Tibial nerve (tissue), 4 donors: ENCODE measurements at regions not wholly inside any gene's neighbourhood (a gene's known extent, or its start where the extent isn't known, plus 50 kb on each side); places are given as distances from the start of the nearest gene placed in this dataset.

Experiments used
- DNase-seq, 2 donors: peaks; one replicate each; pipeline ENCODE4 v3.0.0-alpha.2; 2019; ENCODE audit warnings: low spot score in 2 of 2
- H3K27ac ChIP-seq, 4 donors: fragments of 200-600 bp; sonication (generic) in 3 of 4; one replicate each; pipeline ENCODE4 v1.5.1; 2017 to 2019; ENCODE audit warnings: mild to moderate bottlenecking in 1 of 4
- H3K27me3 ChIP-seq, 2 donors: fragments of 200-600 bp; sonication (generic) in 1 of 2; one replicate each; pipeline versions ENCODE4 v1.5.1 to v1.6.0; 2017 to 2019
- H3K36me3 ChIP-seq, 3 donors: fragments of 200-600 bp; sonication (generic); one replicate each; pipeline ENCODE4 v1.5.1; 2018 to 2019
- H3K4me1 ChIP-seq, 4 donors: fragments of 200-600 bp; sonication (generic) in 3 of 4; one replicate each; pipeline ENCODE4 v1.5.1; 2017 to 2019
- H3K4me3 ChIP-seq, 4 donors: fragments of 200-600 bp; sonication (generic) in 3 of 4; one replicate each; pipeline ENCODE4 v1.5.1; 2017 to 2019; ENCODE audit warnings: mild to moderate bottlenecking in 1 of 4, moderate library complexity in 1 of 4
- H3K9me3 ChIP-seq, 4 donors: fragments of 200-600 bp; sonication (generic) in 3 of 4; one replicate each; pipeline ENCODE4 v1.5.1; 2017 to 2019
- EP300 ChIP-seq, 2 donors: sonication (generic); formaldehyde crosslinking; IDR thresholded peaks; one replicate each; pipeline ENCODE4 v1.6.1; 2017; ENCODE audit warnings: antibody characterized with exemption in 2 of 2, mild to moderate bottlenecking in 1 of 2
- POLR2A ChIP-seq, 2 donors: fragments of 450-650 bp; IDR thresholded peaks; one replicate each; pipeline ENCODE4 v1.6.1; 2017; ENCODE audit warnings: antibody characterized with exemption in 2 of 2, mild to moderate bottlenecking in 2 of 2, moderate library complexity in 2 of 2
- WGBS, 2 donors: methylation state at CpG; one replicate each; pipeline ENCODE4 v1.1.5; 2018; 5-methylcytosine and 5-hydroxymethylcytosine counted together
- TF ChIP-seq, protein P1 (sequence below), 5 experiments: fragments of 200-600 bp in 3 of 5; fragments of 450-650 bp in 2 of 5; sonication (generic) in 3 of 5; IDR thresholded peaks; one replicate each; pipeline ENCODE4 v1.5.1; 2016 to 2019; ENCODE audit warnings: antibody characterized with exemption in 5 of 5, mild to moderate bottlenecking in 3 of 5, moderate library complexity in 2 of 5

- no peak overlapping the region for H3K4me3 ChIP-seq
- H3K27ac ChIP-seq = no peak overlapping the region
- no peaks in the 10 kb centered on the region for H3K9me3 ChIP-seq
- peaks cover 0 to 41% (median 29%) of the 10 kb centered on the region in 4 donors for H3K4me1 ChIP-seq
- TF ChIP-seq, protein P1, sequence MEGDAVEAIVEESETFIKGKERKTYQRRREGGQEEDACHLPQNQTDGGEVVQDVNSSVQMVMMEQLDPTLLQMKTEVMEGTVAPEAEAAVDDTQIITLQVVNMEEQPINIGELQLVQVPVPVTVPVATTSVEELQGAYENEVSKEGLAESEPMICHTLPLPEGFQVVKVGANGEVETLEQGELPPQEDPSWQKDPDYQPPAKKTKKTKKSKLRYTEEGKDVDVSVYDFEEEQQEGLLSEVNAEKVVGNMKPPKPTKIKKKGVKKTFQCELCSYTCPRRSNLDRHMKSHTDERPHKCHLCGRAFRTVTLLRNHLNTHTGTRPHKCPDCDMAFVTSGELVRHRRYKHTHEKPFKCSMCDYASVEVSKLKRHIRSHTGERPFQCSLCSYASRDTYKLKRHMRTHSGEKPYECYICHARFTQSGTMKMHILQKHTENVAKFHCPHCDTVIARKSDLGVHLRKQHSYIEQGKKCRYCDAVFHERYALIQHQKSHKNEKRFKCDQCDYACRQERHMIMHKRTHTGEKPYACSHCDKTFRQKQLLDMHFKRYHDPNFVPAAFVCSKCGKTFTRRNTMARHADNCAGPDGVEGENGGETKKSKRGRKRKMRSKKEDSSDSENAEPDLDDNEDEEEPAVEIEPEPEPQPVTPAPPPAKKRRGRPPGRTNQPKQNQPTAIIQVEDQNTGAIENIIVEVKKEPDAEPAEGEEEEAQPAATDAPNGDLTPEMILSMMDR (IDR thresholded peaks at IDR 0.05) = no peak
- TF ChIP-seq POLR2A (IDR thresholded peaks at IDR 0.05) (no peak), EP300 (IDR thresholded peaks at IDR 0.05) (no peak)
- DNase-seq = no peak
- H3K36me3 ChIP-seq = no peaks in the 10 kb centered on the region
- WGBS, 2 donors = 92 to 94% methylated on average over 5 of the region's 5 CpGs
- no peaks in the 10 kb centered on the region for H3K27me3 ChIP-seq
Measured at GRCh38 chr1:234928642-234929041, 200.0 kb downstream of the TOMM20 start.

- DNase-seq = no peak
- no peaks in the 10 kb centered on the region for H3K27me3 ChIP-seq
- H3K27ac ChIP-seq = no peak overlapping the region
- no peak overlapping the region for H3K4me3 ChIP-seq
- peaks cover 0 to 35% (median 23%) of the 10 kb centered on the region in 4 donors for H3K4me1 ChIP-seq
- no peaks in the 10 kb centered on the region for H3K9me3 ChIP-seq
- 78 to 82% methylated on average over 10 of the region's 10 CpGs for WGBS, 2 donors
- H3K36me3 ChIP-seq = no peaks in the 10 kb centered on the region
- TF ChIP-seq, protein P1 (IDR thresholded peaks at IDR 0.05) = no peak
- TF ChIP-seq POLR2A (IDR thresholded peaks at IDR 0.05) = no peak
- no peak for TF ChIP-seq EP300 (IDR thresholded peaks at IDR 0.05)
Measured at GRCh38 chr1:234927971-234928640, 200.5 kb downstream of the TOMM20 start.

DNA sequence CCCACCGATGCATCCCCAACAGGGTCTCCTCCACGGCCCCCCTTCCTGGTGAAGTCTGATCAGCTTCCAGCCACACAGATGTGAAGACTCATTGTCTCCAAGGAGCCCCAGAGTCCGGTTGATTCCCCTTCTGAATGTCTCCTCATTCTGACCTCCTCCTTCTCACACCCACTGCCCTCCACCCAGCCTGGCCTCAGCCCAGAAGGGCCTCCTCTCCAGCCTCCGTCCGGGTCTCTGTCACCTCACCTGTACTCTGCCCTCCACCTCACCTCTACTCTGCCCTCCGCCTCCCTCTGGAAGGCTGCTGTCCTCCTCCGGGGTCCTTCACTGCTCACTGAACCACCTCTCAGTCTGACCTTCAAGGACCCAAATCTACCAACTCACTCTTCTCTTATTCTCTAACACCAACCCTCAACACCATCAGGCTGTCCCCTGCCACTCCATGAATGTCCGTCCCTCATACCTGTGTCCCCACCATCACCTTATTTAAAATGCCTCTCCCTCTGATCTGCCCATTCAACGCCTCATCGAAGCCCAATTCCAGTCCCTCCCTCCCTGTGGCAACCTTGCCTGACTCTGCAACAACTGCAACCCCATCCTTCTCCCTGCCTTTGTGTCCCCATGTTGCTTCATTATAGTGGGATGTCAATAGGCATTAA lies 201.2 kb downstream of the TOMM20 start:
- no peaks in the 10 kb centered on the region for H3K27me3 ChIP-seq
- no peak for DNase-seq
- TF ChIP-seq EP300 (IDR thresholded peaks at IDR 0.05) (no peak), POLR2A (IDR thresholded peaks at IDR 0.05) (no peak)
- TF ChIP-seq, protein P1 (IDR thresholded peaks at IDR 0.05) = no peak
- 69 to 72% methylated on average over 10 of the region's 10 CpGs for WGBS, 2 donors
- no peaks in the 10 kb centered on the region for H3K36me3 ChIP-seq
- H3K4me3 ChIP-seq = peak overlapping the region in 2 of 4 donors; percentile 18 to 20
- no peaks in the 10 kb centered on the region for H3K9me3 ChIP-seq
- H3K4me1 ChIP-seq = peaks cover 0 to 29% (median 20%) of the 10 kb centered on the region in 4 donors
- H3K27ac ChIP-seq = peak overlapping the region in 3 of 4 donors; percentile 24 to 64 (median 56)

GRCh38 chr1:234926559-234927311 lies 201.9 kb downstream of the TOMM20 start:
- H3K4me3 ChIP-seq = peak overlapping the region in 2 of 4 donors; percentile 18 to 20
- peak overlapping the region; percentile 2 to 64 (median 40) for H3K27ac ChIP-seq
- no peaks in the 10 kb centered on the region for H3K36me3 ChIP-seq
- no peaks in the 10 kb centered on the region for H3K27me3 ChIP-seq
- WGBS, 2 donors = 44 to 47% methylated on average over 17 to 18 of the region's 20 CpGs
- H3K9me3 ChIP-seq = no peaks in the 10 kb centered on the region
- TF ChIP-seq EP300 (IDR thresholded peaks at IDR 0.05) = no peak
- TF ChIP-seq, protein P1 (IDR thresholded peaks at IDR 0.05) = no peak
- TF ChIP-seq POLR2A (IDR thresholded peaks at IDR 0.05) = no peak
- peaks cover 0 to 30% (median 20%) of the 10 kb centered on the region in 4 donors for H3K4me1 ChIP-seq
- no peak for DNase-seq

GRCh38 chr1:234926264-234926558 lies 202.4 kb downstream of the TOMM20 start:
- H3K9me3 ChIP-seq = no peaks in the 10 kb centered on the region
- WGBS, 2 donors = 21 to 32% methylated on average over 4 of the region's 4 CpGs
- no peak for DNase-seq
- H3K27ac ChIP-seq = peak overlapping the region; percentile 2 to 64 (median 40)
- TF ChIP-seq, protein P1 (IDR thresholded peaks at IDR 0.05) = no peak
- no peak for TF ChIP-seq EP300 (IDR thresholded peaks at IDR 0.05)
- no peak for TF ChIP-seq POLR2A (IDR thresholded peaks at IDR 0.05)
- H3K4me1 ChIP-seq = peaks cover 0 to 36% (median 20%) of the 10 kb centered on the region in 4 donors
- no peak overlapping the region for H3K4me3 ChIP-seq
- H3K36me3 ChIP-seq = no peaks in the 10 kb centered on the region
- no peaks in the 10 kb centered on the region for H3K27me3 ChIP-seq
